RPMI7951 (cell line): ENCODE measurements at regions not wholly inside any gene's neighbourhood (a gene's known extent, or its start where the extent isn't known, plus 50 kb on each side); places are given as distances from the start of the nearest gene placed in this dataset.

ENCODE experiments used
- DNase-seq: peaks from one replicate; pipeline ENCODE4 v3.0.0-alpha.2; 2012; ENCODE audit warnings: low read depth

- DNase-seq, result no peak
These were observed 74.1 kb upstream of the TMEM164 start for GRCh38 chrX:109928596-109929335.

GRCh38 chrX:109931677-109932076 lies 71.2 kb upstream of the TMEM164 start:
- DNase-seq, result no peak

- DNase-seq, result no peak
These were observed 68.5 kb upstream of the TMEM164 start for GRCh38 chrX:109934434-109934833.

GRCh38 chrX:109934935-109935334 lies 68.0 kb upstream of the TMEM164 start:
- no peak for DNase-seq

GRCh38 chrX:109936114-109936513 lies 66.8 kb upstream of the TMEM164 start:
- no peak for DNase-seq

- DNase-seq, result no peak
These were observed 66.3 kb upstream of the TMEM164 start for GRCh38 chrX:109936598-109936997.

- DNase-seq, result no peak
These were observed 63.4 kb upstream of the TMEM164 start for GRCh38 chrX:109939498-109939897.

GRCh38 chrX:109940411-109940810 lies 62.5 kb upstream of the TMEM164 start:
- DNase-seq, result no peak

- DNase-seq, result no peak
These were observed 59.7 kb upstream of the TMEM164 start for GRCh38 chrX:109943092-109943739.

GRCh38 chrX:109943740-109944092 lies 59.2 kb upstream of the TMEM164 start:
- DNase-seq, result no peak

GRCh38 chrX:109952050-109952449 lies 50.9 kb upstream of the TMEM164 start:
- DNase-seq, result no peak

- no peak for DNase-seq
These were observed 49.7 kb upstream of the TMEM164 start for GRCh38 chrX:109952985-109953905.
